ENCODE measurements at regions not wholly inside any gene's neighbourhood (a gene's known extent, or its start where the extent isn't known, plus 50 kb on each side); places are given as distances from the start of the nearest gene placed in this dataset.

GRCh38 chr6:146891615-146892265, 293.0 kb downstream of the ADGB start:
- Histone ChIP-seq H4K20me1 (ENCODE audit: insufficient read depth, low read length) (no peaks in the 10 kb centered on the region), H3K4me3 (ENCODE audit: low read depth in 1 of 2, low read length in 2 of 2) (no peak overlapping the region), H3K79me2 (ENCODE audit: insufficient read depth, low read length) (no peaks in the 10 kb centered on the region), H2AFZ (ENCODE audit: low read depth, low read length) (no peak overlapping the region), H3K36me3 (ENCODE audit: insufficient read depth, low read length) (no peaks in the 10 kb centered on the region), H3K27ac (ENCODE audit: low read length) (no peak overlapping the region), H3K4me1 (ENCODE audit: insufficient read depth, low read length) (no peaks in the 10 kb centered on the region), H3K27me3 (ENCODE audit: insufficient read depth, low read length, poor library complexity) (no peaks in the 10 kb centered on the region), H3K9me3 (ENCODE audit: insufficient read depth, low read length, severe bottlenecking) (no peaks in the 10 kb centered on the region), H3K9ac (ENCODE audit: low read depth, low read length) (no peak overlapping the region), H3K4me2 (ENCODE audit: insufficient read depth, low read length) (no peak overlapping the region)
- DNase-seq: no peak
- no peak for ATAC-seq (ENCODE audit: insufficient read depth, low read depth)
- TF ChIP-seq, protein P1, sequence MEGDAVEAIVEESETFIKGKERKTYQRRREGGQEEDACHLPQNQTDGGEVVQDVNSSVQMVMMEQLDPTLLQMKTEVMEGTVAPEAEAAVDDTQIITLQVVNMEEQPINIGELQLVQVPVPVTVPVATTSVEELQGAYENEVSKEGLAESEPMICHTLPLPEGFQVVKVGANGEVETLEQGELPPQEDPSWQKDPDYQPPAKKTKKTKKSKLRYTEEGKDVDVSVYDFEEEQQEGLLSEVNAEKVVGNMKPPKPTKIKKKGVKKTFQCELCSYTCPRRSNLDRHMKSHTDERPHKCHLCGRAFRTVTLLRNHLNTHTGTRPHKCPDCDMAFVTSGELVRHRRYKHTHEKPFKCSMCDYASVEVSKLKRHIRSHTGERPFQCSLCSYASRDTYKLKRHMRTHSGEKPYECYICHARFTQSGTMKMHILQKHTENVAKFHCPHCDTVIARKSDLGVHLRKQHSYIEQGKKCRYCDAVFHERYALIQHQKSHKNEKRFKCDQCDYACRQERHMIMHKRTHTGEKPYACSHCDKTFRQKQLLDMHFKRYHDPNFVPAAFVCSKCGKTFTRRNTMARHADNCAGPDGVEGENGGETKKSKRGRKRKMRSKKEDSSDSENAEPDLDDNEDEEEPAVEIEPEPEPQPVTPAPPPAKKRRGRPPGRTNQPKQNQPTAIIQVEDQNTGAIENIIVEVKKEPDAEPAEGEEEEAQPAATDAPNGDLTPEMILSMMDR (IDR thresholded peaks at IDR 0.05; ENCODE audit: borderline replicate concordance, extremely low read depth, low read length, poor library complexity, severe bottlenecking): no peak
- no peak for TF ChIP-seq EZH2 (IDR thresholded peaks at IDR 0.05; ENCODE audit: borderline replicate concordance, low read depth, low read length, severe bottlenecking)

DNA sequence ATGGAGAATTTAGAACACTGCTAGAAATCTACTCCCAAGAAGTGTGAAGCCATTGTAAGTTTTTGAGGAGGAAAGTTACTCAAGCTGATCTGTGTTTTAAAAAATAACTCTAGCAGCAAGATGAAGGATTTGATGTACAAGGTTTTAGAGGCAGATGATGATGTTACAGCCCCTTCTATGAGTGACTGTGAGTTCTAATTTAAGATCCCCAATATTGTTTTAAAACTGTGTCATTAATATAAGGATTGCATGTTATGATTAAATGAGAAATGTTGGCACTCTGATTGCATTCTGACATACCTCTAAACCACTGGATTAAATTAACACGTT, 293.5 kb downstream of the ADGB start:
- H3K4me1 ChIP-seq (ENCODE audit: insufficient read depth, low read length): no peaks in the 10 kb centered on the region
- DNase-seq: no peak
- no peaks in the 10 kb centered on the region for H3K79me2 ChIP-seq (ENCODE audit: insufficient read depth, low read length)
- H3K9me3 ChIP-seq (ENCODE audit: insufficient read depth, low read length, severe bottlenecking): no peaks in the 10 kb centered on the region
- no peak overlapping the region for H3K4me2 ChIP-seq (ENCODE audit: insufficient read depth, low read length)
- no peak for ATAC-seq (ENCODE audit: insufficient read depth, low read depth)
- no peaks in the 10 kb centered on the region for H3K36me3 ChIP-seq (ENCODE audit: insufficient read depth, low read length)
- H4K20me1 ChIP-seq (ENCODE audit: insufficient read depth, low read length): no peaks in the 10 kb centered on the region
- no peak overlapping the region for H3K4me3 ChIP-seq (ENCODE audit: low read depth in 1 of 2, low read length in 2 of 2)
- no peaks in the 10 kb centered on the region for H3K27me3 ChIP-seq (ENCODE audit: insufficient read depth, low read length, poor library complexity)
- no peak overlapping the region for H3K27ac ChIP-seq (ENCODE audit: low read length)
- H2AFZ ChIP-seq (ENCODE audit: low read depth, low read length): no peak overlapping the region
- no peak overlapping the region for H3K9ac ChIP-seq (ENCODE audit: low read depth, low read length)
- TF ChIP-seq, protein P1 (IDR thresholded peaks at IDR 0.05; ENCODE audit: borderline replicate concordance, extremely low read depth, low read length, poor library complexity, severe bottlenecking): no peak
- TF ChIP-seq EZH2 (IDR thresholded peaks at IDR 0.05; ENCODE audit: borderline replicate concordance, low read depth, low read length, severe bottlenecking): no peak

DNA sequence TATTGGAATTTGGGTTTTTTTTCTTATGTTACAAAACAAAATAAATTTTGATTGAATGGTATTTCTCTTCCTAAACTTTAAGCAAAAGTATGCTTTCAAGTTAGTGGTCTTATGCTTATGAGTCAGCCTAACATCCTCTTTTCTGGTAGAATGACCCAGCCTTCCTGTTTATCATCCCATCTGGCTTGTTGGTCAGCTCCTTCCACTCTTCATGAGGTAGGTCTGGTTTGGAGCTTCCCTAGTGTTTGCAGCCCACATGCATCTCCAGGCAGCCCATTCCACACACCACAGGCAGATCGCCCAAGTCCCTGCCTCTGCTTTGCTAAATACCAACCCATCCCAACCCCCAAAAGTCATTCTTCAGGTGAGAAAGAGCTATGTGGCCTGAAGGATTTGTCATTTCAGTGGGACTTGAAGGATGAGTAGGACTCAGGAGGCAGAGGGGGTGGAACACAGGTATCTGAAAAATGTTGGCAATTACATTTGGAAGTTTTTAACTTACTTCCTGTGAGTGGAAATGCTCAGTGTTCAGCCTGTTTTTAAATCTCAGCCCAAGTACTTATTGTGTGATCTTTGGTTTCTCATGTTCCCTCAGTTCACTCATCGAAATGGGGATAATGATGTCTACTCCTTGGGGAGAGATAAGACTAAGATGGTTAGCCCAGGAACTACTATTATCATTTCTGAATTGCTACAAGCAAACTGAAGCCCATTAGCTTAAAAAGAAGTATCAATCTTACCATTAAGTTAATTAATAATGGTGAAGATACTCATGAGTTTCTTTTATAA, 294.0 kb downstream of the ADGB start:
- ATAC-seq (ENCODE audit: insufficient read depth, low read depth) (no peak), DNase-seq (no peak)
- H3K4me1 ChIP-seq (ENCODE audit: insufficient read depth, low read length): no peaks in the 10 kb centered on the region
- H3K79me2 ChIP-seq (ENCODE audit: insufficient read depth, low read length): no peaks in the 10 kb centered on the region
- TF ChIP-seq, protein P1 (IDR thresholded peaks at IDR 0.05; ENCODE audit: borderline replicate concordance, extremely low read depth, low read length, poor library complexity, severe bottlenecking): no peak
- no peak for TF ChIP-seq EZH2 (IDR thresholded peaks at IDR 0.05; ENCODE audit: borderline replicate concordance, low read depth, low read length, severe bottlenecking)
- no peak overlapping the region for H3K4me3 ChIP-seq (ENCODE audit: low read depth in 1 of 2, low read length in 2 of 2)
- no peak overlapping the region for H3K4me2 ChIP-seq (ENCODE audit: insufficient read depth, low read length)
- no peaks in the 10 kb centered on the region for H3K36me3 ChIP-seq (ENCODE audit: insufficient read depth, low read length)
- no peak overlapping the region for H2AFZ ChIP-seq (ENCODE audit: low read depth, low read length)
- H3K27ac ChIP-seq (ENCODE audit: low read length): no peak overlapping the region
- no peaks in the 10 kb centered on the region for H3K9me3 ChIP-seq (ENCODE audit: insufficient read depth, low read length, severe bottlenecking)
- no peaks in the 10 kb centered on the region for H3K27me3 ChIP-seq (ENCODE audit: insufficient read depth, low read length, poor library complexity)
- no peak overlapping the region for H3K9ac ChIP-seq (ENCODE audit: low read depth, low read length)
- H4K20me1 ChIP-seq (ENCODE audit: insufficient read depth, low read length): no peaks in the 10 kb centered on the region
